GF-D8 (cell line): ENCODE measurements at regions not wholly inside any gene's neighbourhood (a gene's known extent, or its start where the extent isn't known, plus 50 kb on each side); places are given as distances from the start of the nearest gene placed in this dataset.
"Not testable (repeated sequence)": the region's sequence is repeated elsewhere in the genome, so short reads cannot be mapped to it uniquely, and the experiment has no call there.

Experiments used
- DNase-seq: peaks from one replicate; lab custom pipeline; 2025; lab: John Stamatoyannopoulos, UW

DNA sequence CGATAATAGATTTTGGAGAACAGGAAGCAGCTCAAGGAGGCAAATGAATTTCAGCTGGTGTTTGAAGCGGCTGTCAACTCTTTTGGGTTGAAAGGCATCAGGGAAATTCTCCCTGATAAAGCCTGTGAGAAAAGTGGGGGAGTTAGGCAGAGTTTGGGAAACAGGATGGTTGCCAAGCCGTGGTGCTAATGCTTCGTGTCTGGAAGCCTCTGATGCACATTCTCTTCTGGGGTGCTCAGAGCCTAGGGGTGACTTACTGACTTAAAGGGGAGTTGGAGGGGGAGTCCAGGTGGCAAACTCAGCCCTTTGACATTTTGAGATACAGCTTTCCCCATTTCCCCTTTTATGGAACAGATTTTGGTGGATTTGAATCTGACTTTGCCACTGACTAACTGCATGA is 202.5 kb upstream of the CLINT1 start:
- DNase-seq = no peak

- DNase-seq = no peak
Measured at GRCh38 chr5:158060212-158060611, 201.3 kb upstream of the CLINT1 start.

- no peak for DNase-seq
Measured at GRCh38 chr5:158058208-158059120, 199.5 kb upstream of the CLINT1 start.

- DNase-seq = no peak
Measured at GRCh38 chr5:158056130-158056825, 197.3 kb upstream of the CLINT1 start.

DNA sequence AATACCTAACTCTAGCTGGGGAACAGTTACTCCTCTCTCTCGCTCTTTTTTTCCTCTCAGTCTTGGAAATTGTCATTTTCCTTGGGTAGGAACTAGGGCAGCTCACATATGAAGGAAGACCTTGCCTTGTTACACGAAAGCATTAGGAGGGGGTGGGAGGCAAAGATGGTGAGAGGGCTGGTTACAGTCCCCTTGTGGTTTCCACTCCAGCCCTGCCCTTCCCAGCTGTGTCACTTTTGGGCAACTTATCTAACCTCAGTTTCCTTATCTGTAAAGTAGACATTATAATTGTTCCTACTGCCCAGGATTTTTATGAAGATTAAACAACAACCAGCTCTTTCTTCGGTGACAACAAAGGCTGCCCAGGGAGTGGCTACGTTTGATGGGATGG is 196.2 kb upstream of the CLINT1 start:
- no peak for DNase-seq

- DNase-seq = no peak
Measured at GRCh38 chr5:158054223-158055110, 195.5 kb upstream of the CLINT1 start.

DNA sequence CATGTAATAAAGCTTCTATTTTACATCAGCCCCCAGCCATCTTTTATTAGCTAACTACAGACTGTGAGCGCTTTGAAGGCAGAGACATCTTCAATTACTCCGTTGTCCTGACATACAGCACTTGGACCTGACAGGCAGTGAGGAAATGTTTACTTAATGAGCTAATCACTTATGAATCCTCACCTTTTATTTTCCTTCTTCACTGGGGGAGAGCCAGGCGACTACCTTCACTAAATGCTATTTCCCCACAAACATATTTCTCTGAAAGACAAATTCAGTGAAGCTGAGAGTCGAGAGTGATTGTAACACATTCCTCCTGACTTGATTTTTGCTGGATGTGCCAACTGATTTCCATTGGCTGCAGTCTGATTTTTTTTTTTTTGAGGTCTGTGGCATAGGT is 192.1 kb upstream of the CLINT1 start:
- no peak for DNase-seq

GRCh38 chr5:158050421-158050820 is 191.5 kb upstream of the CLINT1 start:
- DNase-seq = no peak

DNA sequence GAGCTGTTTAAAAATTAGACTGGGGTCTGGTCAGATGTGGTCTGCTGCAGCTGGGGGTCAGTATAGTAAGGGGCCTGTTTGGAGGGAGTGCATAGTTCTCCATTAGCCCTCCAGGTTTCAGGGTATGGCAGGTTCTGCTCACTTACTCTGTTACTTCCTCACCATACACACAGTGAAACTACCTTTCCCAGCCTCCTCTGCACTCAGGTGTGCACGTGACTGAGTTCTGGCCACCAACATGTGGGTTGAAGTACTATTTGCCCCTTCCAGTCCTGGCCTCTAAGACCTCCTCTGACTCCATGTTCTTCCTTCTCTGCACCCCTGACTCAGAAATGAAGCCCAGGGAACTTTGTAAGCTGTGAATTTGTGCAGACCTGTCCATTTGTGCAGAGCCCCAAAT is 190.5 kb upstream of the CLINT1 start:
- no peak for DNase-seq

- no peak for DNase-seq
Measured at GRCh38 chr5:158045696-158046095, 186.8 kb upstream of the CLINT1 start.

DNA sequence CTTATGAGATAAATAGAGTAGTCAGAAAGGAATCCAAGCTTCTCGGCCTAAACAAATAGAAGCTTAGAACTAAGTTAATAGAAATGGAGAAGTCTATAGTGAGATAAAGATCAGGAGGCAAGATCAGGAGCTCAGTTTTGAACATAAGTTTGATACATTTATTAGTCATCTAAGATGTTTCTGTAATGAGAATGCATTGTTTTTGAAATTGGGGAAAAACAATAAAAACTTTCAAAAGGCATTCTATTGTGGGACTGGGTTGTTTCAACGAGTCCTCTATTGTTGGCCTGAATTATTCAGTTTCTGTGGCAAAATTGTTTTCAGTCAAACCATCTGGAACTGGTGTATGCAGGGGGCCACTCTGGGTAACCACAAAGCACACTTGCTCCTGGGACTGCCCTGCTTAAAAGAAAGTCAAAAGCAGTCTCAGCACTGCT is 181.0 kb upstream of the CLINT1 start:
- DNase-seq = no peak

- DNase-seq = no peak
Measured at GRCh38 chr5:158039441-158039840, 180.5 kb upstream of the CLINT1 start.

DNA sequence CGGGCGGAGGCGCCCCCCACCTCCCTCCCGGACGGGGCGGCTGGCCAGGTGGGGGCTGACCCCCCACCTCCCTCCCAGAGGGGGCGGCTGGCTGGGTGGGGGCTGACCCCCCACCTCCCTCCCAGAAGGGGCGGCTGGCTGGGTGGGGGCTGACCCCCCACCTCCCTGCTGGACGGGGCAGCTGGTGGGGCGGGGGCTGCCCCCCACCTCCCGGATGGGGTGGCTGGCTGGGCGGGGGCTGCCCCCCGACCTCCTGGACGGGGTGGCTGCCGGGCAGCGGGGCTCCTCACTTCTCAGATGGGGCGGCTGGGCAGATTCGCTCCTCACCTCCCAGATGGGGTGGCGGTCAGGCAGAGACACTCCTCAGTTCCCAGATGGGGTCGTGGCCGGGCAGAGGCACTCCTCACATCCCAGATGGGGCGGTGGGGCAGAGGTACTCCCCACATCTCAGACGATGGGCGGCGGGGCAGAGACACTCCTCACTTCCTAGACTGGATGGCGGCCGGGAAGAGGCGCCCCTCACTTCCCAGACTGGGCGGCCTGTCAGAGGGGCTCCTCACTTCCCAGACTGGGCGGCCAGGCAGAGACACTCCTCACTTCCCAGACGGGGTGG is 178.1 kb upstream of the CLINT1 start:
- not testable (repeated sequence) for DNase-seq

GRCh38 chr5:158034586-158034985 is 175.6 kb upstream of the CLINT1 start:
- not testable (repeated sequence) for DNase-seq

GRCh38 chr5:158033724-158034123 is 174.8 kb upstream of the CLINT1 start:
- no peak for DNase-seq

DNA sequence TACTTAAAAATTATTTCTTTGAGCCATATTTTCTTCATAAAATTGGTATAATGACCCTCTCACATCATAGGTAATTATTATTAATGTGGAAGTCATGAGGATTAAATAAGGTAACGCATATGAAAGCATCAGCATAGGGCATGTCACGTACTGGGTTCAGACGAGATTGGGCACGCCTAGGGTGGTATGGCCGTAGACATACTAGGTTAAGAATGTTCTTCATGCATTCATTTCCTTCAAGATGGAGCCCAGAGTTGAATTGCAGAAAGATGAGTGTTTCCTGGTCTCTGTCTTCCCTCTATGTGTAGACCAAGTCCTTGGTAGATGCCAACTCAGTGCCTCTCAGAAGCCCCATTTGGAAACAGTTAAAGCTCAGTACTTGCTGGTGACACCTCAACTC is 174.1 kb upstream of the CLINT1 start:
- DNase-seq = no peak

DNA sequence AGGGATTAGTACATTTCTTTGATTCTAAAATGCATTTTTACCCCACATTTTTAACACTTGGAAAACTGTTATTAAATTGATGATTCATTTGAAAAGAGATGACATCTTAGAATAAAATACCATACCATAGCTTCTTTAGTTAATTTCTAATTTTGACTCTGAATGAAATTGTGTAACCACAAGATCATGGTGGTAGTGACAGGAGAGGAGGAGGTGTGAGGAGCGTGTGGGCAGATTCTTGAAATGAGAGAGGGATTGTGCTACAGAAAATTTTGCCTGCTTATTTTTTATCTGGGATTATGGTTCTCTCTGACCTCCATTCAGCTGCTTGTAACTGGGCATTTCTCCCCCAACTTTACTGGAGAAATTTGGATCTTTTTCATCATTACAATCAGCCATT is 173.3 kb upstream of the CLINT1 start:
- no peak for DNase-seq

DNA sequence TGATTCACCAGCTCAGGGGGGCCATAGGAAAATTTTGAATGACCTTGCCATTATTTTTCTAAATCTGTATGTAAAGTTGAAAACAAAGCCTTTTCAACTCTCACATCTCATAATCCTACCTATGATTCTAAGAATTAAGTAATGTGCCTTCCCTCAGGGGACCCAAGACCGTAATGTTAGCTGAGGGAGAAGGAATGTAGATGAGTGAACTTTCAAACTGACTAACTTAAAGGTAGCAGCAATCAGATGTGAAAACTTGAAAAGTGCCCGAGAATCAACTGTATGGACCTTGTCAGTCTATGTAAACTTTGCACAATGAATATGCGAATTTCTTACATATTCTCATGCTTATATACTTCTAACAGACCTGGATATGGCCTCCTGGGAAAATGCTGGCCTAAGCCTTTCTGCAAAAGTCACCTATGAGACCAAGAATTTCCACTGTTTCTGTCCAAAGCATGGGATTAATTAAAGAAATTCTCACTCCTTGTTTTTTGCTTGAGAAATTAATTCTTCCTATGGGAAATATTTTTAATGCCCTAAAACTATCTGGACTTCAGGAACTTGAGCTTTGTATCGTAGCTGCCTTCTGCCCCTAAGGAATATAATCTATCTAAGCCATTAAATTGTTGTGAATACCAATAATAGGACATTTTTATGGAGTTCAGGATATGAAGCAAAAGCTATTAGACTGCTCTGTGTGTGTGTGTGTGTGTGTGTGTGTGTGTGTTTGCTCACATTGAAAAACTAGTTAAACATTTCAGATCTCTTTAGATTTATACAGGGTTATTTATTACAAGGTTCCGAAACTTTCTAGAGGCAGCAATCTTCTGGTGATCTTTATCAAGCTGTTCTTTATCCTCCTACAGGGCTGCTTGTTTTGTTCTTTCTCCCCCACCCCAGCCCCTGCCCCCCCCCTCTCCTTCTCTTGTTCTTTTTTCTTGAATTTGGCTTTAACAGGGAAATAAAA is 169.1 kb upstream of the CLINT1 start:
- no peak for DNase-seq

DNA sequence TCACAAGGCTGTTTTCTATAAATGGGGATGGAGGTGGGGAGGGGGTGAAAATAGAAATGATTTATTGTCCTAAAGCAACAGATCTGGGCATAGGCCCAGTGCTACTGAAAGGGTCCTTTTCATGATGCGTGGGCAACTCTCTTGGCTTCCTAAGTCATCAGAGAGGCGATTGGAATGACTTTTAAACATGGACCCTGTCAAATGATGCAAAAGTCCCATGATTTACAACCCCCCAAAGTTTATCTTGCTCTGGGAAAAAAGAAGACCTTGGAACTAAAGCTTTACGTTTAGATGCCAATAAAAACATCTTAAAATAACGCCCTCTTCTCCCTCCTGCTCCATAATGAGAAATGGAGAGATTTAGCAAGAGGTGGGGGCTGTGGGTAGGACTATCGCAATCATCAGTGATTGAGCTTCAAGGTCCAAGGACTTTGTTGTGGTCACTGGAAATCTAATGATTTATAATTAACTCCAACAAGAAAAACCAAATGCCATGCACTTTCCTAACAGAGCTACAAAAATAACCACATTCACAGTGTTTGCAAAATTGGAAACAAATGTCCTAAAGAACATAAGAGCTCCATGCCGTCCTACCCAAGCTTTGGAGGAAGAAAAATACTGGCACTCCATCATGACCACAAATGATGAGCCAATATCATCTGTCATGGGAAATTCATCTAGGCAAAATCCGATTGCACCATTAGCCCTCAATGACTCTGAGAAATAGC is 167.5 kb upstream of the CLINT1 start:
- no peak for DNase-seq

- no peak for DNase-seq
Measured at GRCh38 chr5:158023266-158023665, 164.3 kb upstream of the CLINT1 start.
